GM12874 (cell line): ENCODE measurements at regions not wholly inside any gene's neighbourhood (a gene's known extent, or its start where the extent isn't known, plus 50 kb on each side); places are given as distances from the start of the nearest gene placed in this dataset.

Experiments used
- TF ChIP-seq, protein P1 (sequence below): IDR thresholded peaks from 2 replicates; pipeline ENCODE4 v1.5.1; 2011; ENCODE audit warnings: low read depth, mild to moderate bottlenecking, control low read depth, low read length, moderate library complexity; ENCODE audit not compliant: insufficient read depth

GRCh38 chr5:4188704-4189103 is 593.1 kb downstream of the IRX1 start:
- TF ChIP-seq, protein P1, sequence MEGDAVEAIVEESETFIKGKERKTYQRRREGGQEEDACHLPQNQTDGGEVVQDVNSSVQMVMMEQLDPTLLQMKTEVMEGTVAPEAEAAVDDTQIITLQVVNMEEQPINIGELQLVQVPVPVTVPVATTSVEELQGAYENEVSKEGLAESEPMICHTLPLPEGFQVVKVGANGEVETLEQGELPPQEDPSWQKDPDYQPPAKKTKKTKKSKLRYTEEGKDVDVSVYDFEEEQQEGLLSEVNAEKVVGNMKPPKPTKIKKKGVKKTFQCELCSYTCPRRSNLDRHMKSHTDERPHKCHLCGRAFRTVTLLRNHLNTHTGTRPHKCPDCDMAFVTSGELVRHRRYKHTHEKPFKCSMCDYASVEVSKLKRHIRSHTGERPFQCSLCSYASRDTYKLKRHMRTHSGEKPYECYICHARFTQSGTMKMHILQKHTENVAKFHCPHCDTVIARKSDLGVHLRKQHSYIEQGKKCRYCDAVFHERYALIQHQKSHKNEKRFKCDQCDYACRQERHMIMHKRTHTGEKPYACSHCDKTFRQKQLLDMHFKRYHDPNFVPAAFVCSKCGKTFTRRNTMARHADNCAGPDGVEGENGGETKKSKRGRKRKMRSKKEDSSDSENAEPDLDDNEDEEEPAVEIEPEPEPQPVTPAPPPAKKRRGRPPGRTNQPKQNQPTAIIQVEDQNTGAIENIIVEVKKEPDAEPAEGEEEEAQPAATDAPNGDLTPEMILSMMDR = no peak

GRCh38 chr5:4189317-4189716 is 593.7 kb downstream of the IRX1 start:
- TF ChIP-seq, protein P1 = no peak

- TF ChIP-seq, protein P1 = no peak
Observed at GRCh38 chr5:4191041-4191440, 595.4 kb downstream of the IRX1 start.

DNA sequence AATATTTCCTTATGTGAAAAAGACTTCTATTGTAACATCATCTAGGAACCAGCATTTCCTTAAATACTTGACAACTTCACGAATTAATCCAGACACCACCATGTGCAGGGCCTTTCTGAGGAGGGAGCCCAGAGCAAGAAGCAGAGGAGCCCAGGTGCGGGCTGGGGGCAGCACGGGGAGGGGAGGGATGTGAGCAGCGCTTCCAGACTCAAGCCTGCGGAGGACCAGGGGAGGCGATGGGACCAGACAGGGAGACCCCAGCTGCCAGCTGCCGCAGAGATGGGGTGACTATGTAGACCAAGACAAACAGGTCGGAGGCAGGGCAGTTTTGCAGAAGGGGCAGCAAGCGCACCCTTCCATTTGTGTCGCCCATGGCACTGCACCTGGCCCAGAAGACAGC is 596.1 kb downstream of the IRX1 start:
- TF ChIP-seq, protein P1 = no peak

GRCh38 chr5:4192111-4192510 is 596.5 kb downstream of the IRX1 start:
- TF ChIP-seq, protein P1 = no peak

DNA sequence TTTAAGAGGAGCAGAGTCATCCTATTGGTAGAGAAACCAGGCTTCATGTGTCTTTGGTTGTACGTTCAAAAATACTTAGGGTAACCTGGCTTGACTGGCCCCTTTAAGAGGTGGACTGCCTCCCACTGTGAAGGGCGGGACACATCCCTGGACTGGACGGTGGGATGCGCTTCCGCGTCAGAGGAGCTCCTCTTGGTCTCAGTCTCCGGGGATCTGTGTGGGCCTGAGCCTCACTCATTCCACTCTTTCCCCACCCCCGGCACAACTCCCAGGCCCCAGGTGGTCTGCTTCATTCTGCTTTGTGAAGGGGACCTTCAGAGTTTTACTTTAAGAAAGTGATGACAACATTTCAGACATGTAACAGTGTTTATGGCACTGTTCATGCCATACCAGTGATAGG is 601.1 kb downstream of the IRX1 start:
- TF ChIP-seq, protein P1 = no peak

DNA sequence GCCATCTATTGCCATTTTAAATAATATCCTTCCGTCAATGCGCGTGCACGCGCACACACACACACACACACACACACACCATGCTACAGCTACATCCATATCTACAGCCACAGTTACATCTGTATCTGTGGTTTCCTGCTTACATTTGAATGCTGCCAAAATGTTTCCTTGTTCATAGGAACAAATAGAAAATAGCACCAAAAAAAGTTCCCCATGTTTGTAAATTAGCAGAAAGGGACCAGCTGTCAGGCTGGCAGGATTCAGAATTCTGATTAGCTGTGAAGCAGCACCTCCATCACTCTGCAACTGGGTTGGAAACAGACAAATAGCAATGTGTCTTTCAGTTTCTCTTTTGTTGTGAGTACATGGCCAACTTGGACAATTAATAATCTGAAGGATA is 601.5 kb downstream of the IRX1 start:
- TF ChIP-seq, protein P1 = no peak

DNA sequence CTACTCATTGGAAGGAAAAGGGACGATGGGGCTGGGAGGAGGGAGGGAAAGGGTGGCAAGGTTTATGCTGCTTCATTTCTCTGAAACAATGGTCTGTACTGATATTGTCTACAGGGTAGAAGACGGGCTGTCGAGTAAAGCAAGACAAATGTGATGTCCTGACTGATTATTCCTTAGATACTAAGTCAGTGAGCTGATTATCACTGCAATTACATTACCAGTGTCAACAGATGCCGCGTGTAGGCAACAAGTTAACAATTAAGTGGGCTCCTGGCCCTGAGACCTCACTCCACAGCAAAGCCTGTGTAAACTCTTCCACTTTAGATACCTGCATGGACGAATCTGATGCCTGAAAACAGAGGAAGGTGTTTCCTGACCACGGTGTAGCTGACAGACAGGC is 602.8 kb downstream of the IRX1 start:
- TF ChIP-seq, protein P1 = no peak
